GM19238 (cell line): ENCODE measurements at regions not wholly inside any gene's neighbourhood (a gene's known extent, or its start where the extent isn't known, plus 50 kb on each side); places are given as distances from the start of the nearest gene placed in this dataset.

Source experiments
- DNase-seq: peaks from one replicate; pipeline ENCODE4 v3.0.0; 2011; ENCODE audit warnings: low spot score; ENCODE audit not compliant: insufficient read length

- no peak for DNase-seq
These were observed 2850.4 kb upstream of the PCDH20 start for GRCh38 chr13:64266024-64266423.

- DNase-seq, result no peak
These were observed 2847.6 kb upstream of the PCDH20 start for GRCh38 chr13:64263285-64263684.

- no peak for DNase-seq
These were observed 2841.1 kb upstream of the PCDH20 start for GRCh38 chr13:64256751-64257150.

- DNase-seq, result no peak
These were observed 2840.3 kb upstream of the PCDH20 start for GRCh38 chr13:64255988-64256387.

GRCh38 chr13:64248371-64249065 lies 2832.9 kb upstream of the PCDH20 start:
- DNase-seq, result no peak

- no peak for DNase-seq
These were observed 2823.7 kb upstream of the PCDH20 start for GRCh38 chr13:64239372-64239771.

GRCh38 chr13:64234255-64234654 lies 2818.6 kb upstream of the PCDH20 start:
- DNase-seq, result no peak

- no peak for DNase-seq
These were observed 2807.4 kb upstream of the PCDH20 start for GRCh38 chr13:64223016-64223415.

- no peak for DNase-seq
These were observed 2791.0 kb upstream of the PCDH20 start for GRCh38 chr13:64206430-64207225.

- no peak for DNase-seq
These were observed 2786.9 kb upstream of the PCDH20 start for GRCh38 chr13:64202517-64202916.

GRCh38 chr13:64197232-64197631 lies 2781.6 kb upstream of the PCDH20 start:
- DNase-seq, result no peak

- no peak for DNase-seq
These were observed 2771.0 kb upstream of the PCDH20 start for GRCh38 chr13:64186503-64187250.

GRCh38 chr13:64186071-64186470 lies 2770.4 kb upstream of the PCDH20 start:
- no peak for DNase-seq

- no peak for DNase-seq
These were observed 2765.1 kb upstream of the PCDH20 start for GRCh38 chr13:64180756-64181155.

GRCh38 chr13:64165826-64166225 lies 2750.2 kb upstream of the PCDH20 start:
- no peak for DNase-seq

GRCh38 chr13:64164435-64164834 lies 2748.8 kb upstream of the PCDH20 start:
- no peak for DNase-seq

GRCh38 chr13:64160479-64160878 lies 2744.8 kb upstream of the PCDH20 start:
- DNase-seq, result no peak

- no peak for DNase-seq
These were observed 2743.3 kb upstream of the PCDH20 start for GRCh38 chr13:64158908-64159307.

- no peak for DNase-seq
These were observed 2738.9 kb upstream of the PCDH20 start for GRCh38 chr13:64154514-64154913.

GRCh38 chr13:64130600-64130999 lies 2715.0 kb upstream of the PCDH20 start:
- no peak for DNase-seq

GRCh38 chr13:64130171-64130570 lies 2714.5 kb upstream of the PCDH20 start:
- DNase-seq, result no peak

- DNase-seq, result no peak
These were observed 2712.2 kb upstream of the PCDH20 start for GRCh38 chr13:64127856-64128255.
